K562 (cell line): ENCODE measurements at regions not wholly inside any gene's neighbourhood (a gene's known extent, or its start where the extent isn't known, plus 50 kb on each side); places are given as distances from the start of the nearest gene placed in this dataset.

ENCODE experiments used
- ATAC-seq: fragments of 200-7000 bp; cut with Tn5 transposase; 3 replicates; pipeline ENCODE4 v1.9.1; 2020; ENCODE audit warnings: moderate library complexity
- BruUV-seq: library from RNA; stranded (reverse); fragments of 400-500 nt; replicated peaks from 2 replicates; lab custom pipeline; 2021; lab: Mats Ljungman, UMichigan
- CTCF ChIA-PET: fragments of 300-600 bp; formaldehyde crosslinking; extraction: SDS; loops from one replicate; lab custom pipeline; 2021; ENCODE audit warnings: low intra/inter-chr PET ratio; lab: Yijun Ruan, JAX
- POLR2A ChIA-PET: fragments of 300-600, 350-650 bp; sonication (Branson Sonifier 250); formaldehyde crosslinking; extraction: SDS; loops from one replicate; lab custom pipeline; 2021; ENCODE audit warnings: antibody characterized with exemption, inconsistent platforms; lab: Yijun Ruan, JAX
- DNase-seq, 4 experiments: peaks; one replicate each; pipeline versions ENCODE4 v3.0.0 to v3.0.0-alpha.2; 2011 to 2018; ENCODE audit warnings: low spot score in 3 of 4, mixed read lengths in 3 of 4; ENCODE audit errors: extremely low read depth in 1 of 4
- FAIRE-seq: peaks from 2 replicates; lab custom pipeline; 2011; peaks lifted over from hg19 to GRCh38; lab: Jason Lieb, UNC
- H2AFZ ChIP-seq: 2 replicates; pipeline ENCODE4 v1.6.0; 2011; ENCODE audit warnings: low read depth, low read length, control low read depth, inconsistent platforms
- H3K27ac ChIP-seq: fragments of 200-600 bp; 3 replicates; pipeline ENCODE4 v1.8.0; 2011; ENCODE audit warnings: low read depth, mild to moderate bottlenecking, control low read depth, inconsistent platforms, low read length, moderate library complexity, mixed read lengths; ENCODE audit errors: extremely low read depth
- H3K27me3 ChIP-seq, 2 experiments: fragments of 300-600 bp in 1 of 2; 2 replicates in 1 of 2; 3 replicates in 1 of 2; pipeline versions ENCODE4 v1.6.0 to v1.8.0; 2011; ENCODE audit warnings: inconsistent platforms in 2 of 2, low read length in 2 of 2, mild to moderate bottlenecking in 1 of 2, mixed read lengths in 1 of 2, moderate library complexity in 1 of 2; ENCODE audit not compliant: control insufficient read depth in 2 of 2, insufficient read depth in 2 of 2
- H3K36me3 ChIP-seq: fragments of 300-600 bp; 3 replicates; pipeline ENCODE4 v1.8.0; 2011; ENCODE audit warnings: mild to moderate bottlenecking, low read length, inconsistent platforms; ENCODE audit not compliant: control insufficient read depth, insufficient read depth
- H3K4me1 ChIP-seq, 2 experiments: fragments of 200-600 bp in 1 of 2; replicated peaks in 1 of 2; 2 replicates in 1 of 2; 3 replicates in 1 of 2; pipeline versions ENCODE4 v1.5.1 to v1.8.0; 2011; ENCODE audit warnings: inconsistent platforms in 2 of 2, low read length in 2 of 2, mild to moderate bottlenecking in 1 of 2, mixed read lengths in 1 of 2, moderate library complexity in 1 of 2; ENCODE audit not compliant: control insufficient read depth in 2 of 2, insufficient read depth in 2 of 2
- H3K4me2 ChIP-seq: 2 replicates; pipeline ENCODE4 v1.6.1; 2011; ENCODE audit warnings: low read length, control low read depth, inconsistent platforms, mixed read lengths; ENCODE audit not compliant: insufficient read depth
- H3K4me3 ChIP-seq: fragments of 200-600 bp; sonication (generic), shearing (Covaris generic); 2 replicates; pipeline ENCODE4 v1.5.1; 2016; ENCODE audit warnings: control low read depth, inconsistent platforms
- H3K79me2 ChIP-seq: fragments of 200-600 bp; 3 replicates; pipeline ENCODE4 v1.8.0; 2011; ENCODE audit warnings: low read length, inconsistent platforms; ENCODE audit not compliant: control insufficient read depth, insufficient read depth
- H3K9ac ChIP-seq, 2 experiments: 2 replicates each; pipeline versions ENCODE4 v1.6.0 to v1.6.1; 2011; ENCODE audit warnings: low read depth in 2 of 2, low read length in 2 of 2, control low read depth in 1 of 2, inconsistent platforms in 1 of 2, mild to moderate bottlenecking in 1 of 2, mixed read lengths in 1 of 2; ENCODE audit not compliant: insufficient read depth in 1 of 2
- H3K9me1 ChIP-seq: one replicate; pipeline ENCODE4 v1.6.0; 2011; ENCODE audit warnings: inconsistent platforms, mild to moderate bottlenecking, low read length, moderate library complexity; ENCODE audit not compliant: control insufficient read depth, insufficient read depth
- H3K9me3 ChIP-seq: replicated peaks from 2 replicates; pipeline ENCODE4 v1.5.1; 2011; ENCODE audit warnings: low read depth, low read length, inconsistent platforms; ENCODE audit not compliant: control insufficient read depth, insufficient read depth
- H4K20me1 ChIP-seq: replicated peaks from 2 replicates; pipeline ENCODE4 v1.6.1; 2011; ENCODE audit warnings: low read length, inconsistent platforms, mixed read lengths; ENCODE audit not compliant: control insufficient read depth, insufficient read depth
- ATF1 ChIP-seq, 2 experiments: fragments of 450-650 bp in 1 of 2; IDR thresholded peaks; 2 replicates each; pipeline ENCODE4 v1.6.1; 2016; ENCODE audit warnings: missing compliant biosample characterization in 1 of 2, missing genetic modification characterization in 1 of 2
- CCAR2 ChIP-seq: fragments of 200-400 bp; formaldehyde crosslinking; IDR thresholded peaks from 2 replicates; pipeline ENCODE4 v1.6.1; 2017; ENCODE audit warnings: mild to moderate bottlenecking, low read depth, low read length
- E2F5 ChIP-seq: sonication (generic); formaldehyde crosslinking; IDR thresholded peaks from 2 replicates; pipeline ENCODE4 v1.8.0; 2022; ENCODE audit warnings: mild to moderate bottlenecking, missing genetic modification reagents
- HES1 ChIP-seq: fragments of 450-650 bp; IDR thresholded peaks from 2 replicates; pipeline ENCODE4 v1.6.1; 2016; ENCODE audit warnings: low read depth, mild to moderate bottlenecking, moderate library complexity
- JUND ChIP-seq, 2 experiments: IDR thresholded peaks; 2 replicates in 1 of 2; 3 replicates in 1 of 2; pipeline ENCODE4 v1.6.1; 2011; ENCODE audit warnings: borderline replicate concordance in 2 of 2, low read depth in 2 of 2, low read length in 2 of 2, improper control_type of control experiment in 1 of 2, missing biosample characterization in 1 of 2, missing genetic modification characterization in 1 of 2, missing genetic modification reagents in 1 of 2
- KAT8 ChIP-seq: fragments of 450-650 bp; IDR thresholded peaks from 2 replicates; pipeline ENCODE4 v1.6.1; 2016; ENCODE audit warnings: low read depth, mild to moderate bottlenecking
- MAFG ChIP-seq: fragments of 450-650 bp; conservative IDR thresholded peaks from 2 replicates; pipeline ENCODE4 v1.6.1; 2016; ENCODE audit warnings: missing genetic modification characterization, missing compliant biosample characterization
- RAD21 ChIP-seq, 2 experiments: fragments of 250-450 bp in 1 of 2; fragments of 450-650 bp in 1 of 2; sonication (Bioruptor Pico) in 1 of 2; formaldehyde crosslinking in 1 of 2; IDR thresholded peaks in 1 of 2; conservative IDR thresholded peaks in 1 of 2; 2 replicates each; pipeline versions ENCODE4 v1.4.0 to v1.8.0; 2020 to 2022; ENCODE audit warnings: mild to moderate bottlenecking in 2 of 2, moderate library complexity in 1 of 2
- RAD51 ChIP-seq: fragments of 450-650 bp; IDR thresholded peaks from 2 replicates; pipeline ENCODE4 v1.7.1; 2016; ENCODE audit warnings: low read depth, mild to moderate bottlenecking, borderline replicate concordance
- RBM17 ChIP-seq: fragments of 200-400 bp; formaldehyde crosslinking; IDR thresholded peaks from 2 replicates; pipeline ENCODE4 v1.6.1; 2017; ENCODE audit warnings: low read depth, mild to moderate bottlenecking, low read length, borderline replicate concordance
- TRIM28 ChIP-seq: fragments of 450-650 bp; IDR thresholded peaks from 2 replicates; pipeline ENCODE4 v1.6.1; 2017
- ZNF316 ChIP-seq: fragments of 450-650 bp; IDR thresholded peaks from 2 replicates; pipeline ENCODE4 v1.6.1; 2016
- ZNF778 ChIP-seq: fragments of 450-650 bp; formaldehyde crosslinking; IDR thresholded peaks from 2 replicates; pipeline ENCODE4 v1.4.0; 2020; ENCODE audit warnings: mild to moderate bottlenecking, moderate library complexity
- WGBS: fragments of 100-300 bp; shearing (Covaris generic); methylation state at CpG from one replicate; pipeline ENCODE4 v1.1.6; 2016; ENCODE audit warnings: low coverage, mixed read lengths; ENCODE audit not compliant: insufficient coverage; ENCODE audit errors: missing lambda C conversion rate; 5-methylcytosine and 5-hydroxymethylcytosine counted together
- in situ Hi-C: fragments of 300-500 bp; cut with MboI; formaldehyde crosslinking; loops from 4 replicates; pipeline ENCODE4 v1.15.0; 2018; ENCODE audit warnings: inconsistent platforms, mixed read lengths
- intact Hi-C: fragments of 100-400 bp; cut with micrococcal nuclease; formaldehyde crosslinking; loops from 2 replicates; pipeline ENCODE4 v1.14.2; 2022
- TF ChIP-seq, protein P1 (sequence below), 2 experiments: fragments of 450-650 bp in 1 of 2; sonication (generic) in 1 of 2; formaldehyde crosslinking in 1 of 2; IDR thresholded peaks in 1 of 2; conservative IDR thresholded peaks in 1 of 2; 2 replicates each; pipeline versions ENCODE4 v1.6.1 to v1.8.1; 2016 to 2023; ENCODE audit warnings: mild to moderate bottlenecking in 2 of 2, moderate library complexity in 2 of 2, inconsistent platforms in 1 of 2, missing genetic modification reagents in 1 of 2

GRCh38 chr5:39714036-39714698 lies 289.4 kb upstream of the DAB2 start (continued):
- TF ChIP-seq RAD21 (CRISPR knock-in tag; conservative IDR thresholded peaks at IDR 0.05 in 1 of 2, IDR thresholded peaks at IDR 0.05 in 1 of 2) = peak; percentile 76 to 79
- TF ChIP-seq MAFG (tag) = 0 out of 2 replicates have a peak, but pooled peaks have one; percentile 28
- no peak for TF ChIP-seq E2F5 (CRISPR knock-in tag)
- TF ChIP-seq RAD51 = no peak
- TF ChIP-seq ZNF316 = peak; percentile 47; the same call in 1 of the 2 replicates
- no peak for TF ChIP-seq CCAR2

DNA sequence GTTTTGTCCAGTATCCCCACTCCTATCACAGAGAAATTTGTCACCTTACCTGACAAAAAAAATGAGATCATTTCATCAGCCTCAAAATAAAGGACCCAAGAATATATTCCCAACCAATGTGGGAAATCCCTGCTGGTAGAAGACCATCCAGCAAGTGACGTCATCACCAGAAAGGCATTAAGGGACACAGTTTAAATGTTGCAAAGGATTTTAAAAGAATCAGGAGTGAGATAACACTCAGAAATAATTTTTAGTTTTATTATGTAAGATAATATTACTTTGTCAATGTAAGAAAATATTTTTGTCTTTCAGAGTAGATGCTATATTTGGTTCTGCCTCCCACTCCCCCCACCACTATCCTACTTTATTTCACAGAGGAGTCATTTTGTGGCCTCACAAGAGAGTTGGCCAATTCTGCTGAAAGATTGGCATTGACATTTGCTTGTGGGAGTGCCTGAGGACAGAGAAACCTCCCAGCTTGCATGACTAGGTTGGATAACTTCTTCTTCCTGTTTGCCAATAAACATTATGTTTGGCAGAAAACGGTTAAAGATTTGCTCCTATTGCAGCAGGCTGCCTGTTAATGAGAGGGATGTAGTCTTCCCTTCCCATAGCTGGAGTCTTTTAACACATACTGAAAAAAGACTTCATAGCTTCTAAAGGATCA lies 288.6 kb upstream of the DAB2 start:
- H3K79me2 ChIP-seq = no peaks in the 10 kb centered on the region
- no peaks in the 10 kb centered on the region for H3K27me3 ChIP-seq
- H3K4me3 ChIP-seq = no peak overlapping the region
- no peaks in the 10 kb centered on the region for H3K4me1 ChIP-seq
- H4K20me1 ChIP-seq = no peaks in the 10 kb centered on the region
- CTCF ChIA-PET = interaction anchor here (0.6 to 1.7 kb wide), 4 partner anchors 135 to 1166 kb away, joined by 3 to 12 read pairs (median 4); no protein-coding TSS in a partner anchor
- no TSS peak for BruUV-seq
- POLR2A ChIA-PET = interaction anchor here (0.6 kb wide), 1 partner anchor 965 kb away, joined by 3 read pairs; no protein-coding TSS in a partner anchor
- no peak for FAIRE-seq
- H2AFZ ChIP-seq = no peak overlapping the region
- intact Hi-C loops = loop anchor here (5.0 to 10.0 kb wide), 2 partner anchors 234 to 1161 kb away; no protein-coding TSS in a partner anchor
- no peaks in the 10 kb centered on the region for H3K9me1 ChIP-seq
- H3K9ac ChIP-seq = no peak overlapping the region
- DNase-seq = no peak
- no peaks in the 10 kb centered on the region for H3K36me3 ChIP-seq
- no peaks in the 10 kb centered on the region for H3K9me3 ChIP-seq
- ATAC-seq = no peak
- no peak overlapping the region for H3K4me2 ChIP-seq
- 2% methylated on average over 2 of the region's 2 CpGs for WGBS
- in situ Hi-C loops = loop anchor here (10.0 kb wide), 1 partner anchor 991 kb away; no protein-coding TSS in a partner anchor
- no peak overlapping the region for H3K27ac ChIP-seq
- TF ChIP-seq KAT8 = no peak
- no peak for TF ChIP-seq ATF1 (CRISPR knock-in tag; IDR thresholded peaks at IDR 0.05)
- TF ChIP-seq ATF1 (tag; IDR thresholded peaks at IDR 0.05) = peak; percentile 48; the same call in 1 of the 2 replicates
- TF ChIP-seq, protein P1, sequence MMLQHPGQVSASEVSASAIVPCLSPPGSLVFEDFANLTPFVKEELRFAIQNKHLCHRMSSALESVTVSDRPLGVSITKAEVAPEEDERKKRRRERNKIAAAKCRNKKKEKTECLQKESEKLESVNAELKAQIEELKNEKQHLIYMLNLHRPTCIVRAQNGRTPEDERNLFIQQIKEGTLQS (IDR thresholded peaks at IDR 0.05) = peak; percentile 68
- TF ChIP-seq, protein P1 (CRISPR knock-in tag; conservative IDR thresholded peaks at IDR 0.05) = no peak
- no peak for TF ChIP-seq ZNF778 (CRISPR knock-in tag)
- no peak for TF ChIP-seq HES1
- no peak for TF ChIP-seq RBM17
- no peak for TF ChIP-seq TRIM28
- no peak for TF ChIP-seq JUND (IDR thresholded peaks at IDR 0.05; ENCODE audit: borderline replicate concordance, low read depth, low read length)
- TF ChIP-seq JUND (tag; IDR thresholded peaks at IDR 0.05; ENCODE audit: borderline replicate concordance, low read depth, low read length) = peak; percentile 21; the same call in 1 of the 3 replicates
